Retina (tissue), 1 donor: ENCODE measurements at regions not wholly inside any gene's neighbourhood (a gene's known extent, or its start where the extent isn't known, plus 50 kb on each side); places are given as distances from the start of the nearest gene placed in this dataset.

Source experiments
- DNase-seq: peaks from one replicate; pipeline ENCODE4 v3.0.0-alpha.2; 2016

DNA sequence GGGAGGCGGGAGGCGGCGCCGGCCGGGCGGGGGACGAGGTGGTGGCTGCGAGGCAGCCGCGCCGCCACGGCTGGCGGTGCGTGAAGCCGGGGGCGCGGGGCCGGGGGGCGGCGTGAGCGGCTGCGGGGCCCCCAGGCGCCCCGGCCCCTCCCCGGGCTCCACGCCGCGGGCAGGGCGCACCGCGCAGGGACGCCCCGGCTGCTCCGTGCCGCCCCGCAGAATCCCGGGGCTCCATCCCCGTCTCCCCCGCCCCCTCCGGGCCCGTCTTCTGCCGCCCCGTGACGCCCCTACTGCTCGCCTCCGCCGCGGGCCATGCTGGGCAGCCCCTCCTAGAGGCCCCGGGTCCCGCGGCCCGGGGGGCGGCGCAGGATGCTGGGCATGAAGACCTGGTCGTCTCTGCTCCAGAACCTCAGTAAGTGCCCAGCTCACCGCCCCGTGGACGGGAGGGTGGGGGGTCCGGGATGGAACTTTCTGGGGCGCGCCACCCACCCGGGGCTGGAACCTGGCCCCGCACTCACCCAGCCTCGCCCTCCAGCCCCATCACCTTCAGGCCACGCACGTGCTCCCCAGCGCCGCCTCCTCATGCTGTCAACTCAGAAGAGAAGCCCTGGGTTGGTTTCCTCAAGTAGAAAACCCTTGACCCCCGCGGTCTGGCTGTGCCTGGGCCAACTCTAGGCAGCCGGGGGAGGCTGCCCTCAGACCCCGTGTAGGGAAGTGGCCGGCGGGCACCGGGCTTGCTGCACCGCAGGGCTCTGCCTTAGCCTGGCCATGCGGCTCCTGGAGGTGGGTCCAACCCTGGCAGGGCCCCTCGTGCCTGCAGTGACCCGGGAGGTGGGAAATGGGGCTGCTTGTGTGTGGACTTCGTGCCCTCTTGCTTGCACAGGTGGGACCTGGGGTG is 150.2 kb upstream of the GSE1 start:
- peak; percentile 65 for DNase-seq

DNA sequence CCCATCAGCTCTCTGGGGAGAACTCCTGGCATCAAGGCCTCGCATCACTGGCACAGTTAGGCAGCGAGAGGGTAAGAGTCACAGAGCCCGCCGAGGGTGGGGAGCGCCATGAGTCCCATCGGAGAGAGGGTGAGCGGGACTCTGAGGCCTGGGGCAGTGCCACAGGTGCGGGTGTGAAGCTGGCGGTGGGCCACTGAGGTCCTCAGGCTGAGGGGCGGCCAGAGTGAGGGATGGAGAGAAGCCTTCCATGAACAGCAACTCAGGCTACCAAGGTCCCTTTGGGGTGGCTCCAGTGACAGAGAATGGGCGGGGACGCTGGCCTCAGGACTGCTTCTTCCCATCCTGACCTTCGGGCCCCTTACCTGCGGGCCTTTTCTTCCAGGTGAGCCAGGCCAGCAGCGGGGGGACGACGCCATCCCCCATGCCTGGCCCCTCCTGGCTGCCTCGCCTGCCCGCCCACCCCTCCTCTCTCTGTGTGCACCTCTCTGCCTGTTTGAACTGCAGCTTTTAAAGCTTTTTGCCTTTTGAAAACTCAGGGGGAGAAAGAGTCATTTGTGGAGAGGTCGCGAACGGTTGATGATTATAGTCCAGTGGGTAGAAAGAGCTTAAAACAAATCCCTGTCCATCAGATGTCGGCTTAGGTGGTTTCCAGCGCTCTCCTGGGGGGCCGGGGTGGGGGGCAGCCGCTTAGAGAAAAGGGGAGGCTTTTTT is 149.3 kb upstream of the GSE1 start:
- DNase-seq, result peak; percentile 56

DNA sequence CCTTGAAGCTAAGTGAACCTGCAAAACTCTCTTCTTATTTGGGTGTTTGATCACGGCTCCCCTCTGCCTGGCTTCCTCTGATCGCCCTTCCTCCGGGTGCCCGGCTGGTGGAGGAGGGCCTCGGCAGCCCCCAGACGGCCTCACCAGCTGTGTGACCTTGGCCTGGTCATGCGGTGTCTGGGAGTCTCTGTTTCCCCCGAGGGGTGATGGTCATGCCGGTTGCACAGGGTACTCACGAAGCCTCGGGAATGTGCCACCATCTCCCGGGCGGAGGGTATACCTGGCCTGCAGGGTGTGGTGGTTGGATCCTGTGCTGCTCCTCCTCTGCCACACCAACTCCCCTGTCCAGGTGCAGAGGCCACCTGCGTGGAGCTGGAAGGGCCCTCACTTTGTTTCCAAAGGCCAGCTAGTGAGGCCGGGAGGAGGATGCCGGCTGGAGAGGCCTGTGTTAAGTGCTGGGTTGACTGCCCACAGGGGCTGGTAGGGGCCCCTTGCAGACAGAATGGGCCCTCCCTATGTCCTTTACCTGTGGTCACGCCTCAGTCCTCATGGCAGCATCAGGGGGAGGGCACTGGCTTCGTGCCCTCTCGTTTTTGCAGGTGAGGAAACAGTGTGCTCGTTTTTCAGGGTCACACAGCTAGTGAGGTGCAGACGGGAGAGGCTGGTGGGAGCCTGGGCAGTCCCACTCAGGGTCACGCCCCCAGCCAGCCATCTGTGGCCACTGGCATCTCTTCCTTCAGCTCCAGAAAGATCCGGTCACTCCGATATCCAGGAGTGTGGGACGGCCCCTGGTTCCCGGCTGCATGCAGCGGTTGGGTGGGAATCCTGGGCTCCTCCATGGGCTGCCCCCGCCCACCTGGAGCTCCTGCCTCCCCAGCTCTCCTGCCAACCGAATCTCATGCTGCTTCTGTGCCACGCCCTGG is 148.5 kb upstream of the GSE1 start:
- DNase-seq, result no peak

DNA sequence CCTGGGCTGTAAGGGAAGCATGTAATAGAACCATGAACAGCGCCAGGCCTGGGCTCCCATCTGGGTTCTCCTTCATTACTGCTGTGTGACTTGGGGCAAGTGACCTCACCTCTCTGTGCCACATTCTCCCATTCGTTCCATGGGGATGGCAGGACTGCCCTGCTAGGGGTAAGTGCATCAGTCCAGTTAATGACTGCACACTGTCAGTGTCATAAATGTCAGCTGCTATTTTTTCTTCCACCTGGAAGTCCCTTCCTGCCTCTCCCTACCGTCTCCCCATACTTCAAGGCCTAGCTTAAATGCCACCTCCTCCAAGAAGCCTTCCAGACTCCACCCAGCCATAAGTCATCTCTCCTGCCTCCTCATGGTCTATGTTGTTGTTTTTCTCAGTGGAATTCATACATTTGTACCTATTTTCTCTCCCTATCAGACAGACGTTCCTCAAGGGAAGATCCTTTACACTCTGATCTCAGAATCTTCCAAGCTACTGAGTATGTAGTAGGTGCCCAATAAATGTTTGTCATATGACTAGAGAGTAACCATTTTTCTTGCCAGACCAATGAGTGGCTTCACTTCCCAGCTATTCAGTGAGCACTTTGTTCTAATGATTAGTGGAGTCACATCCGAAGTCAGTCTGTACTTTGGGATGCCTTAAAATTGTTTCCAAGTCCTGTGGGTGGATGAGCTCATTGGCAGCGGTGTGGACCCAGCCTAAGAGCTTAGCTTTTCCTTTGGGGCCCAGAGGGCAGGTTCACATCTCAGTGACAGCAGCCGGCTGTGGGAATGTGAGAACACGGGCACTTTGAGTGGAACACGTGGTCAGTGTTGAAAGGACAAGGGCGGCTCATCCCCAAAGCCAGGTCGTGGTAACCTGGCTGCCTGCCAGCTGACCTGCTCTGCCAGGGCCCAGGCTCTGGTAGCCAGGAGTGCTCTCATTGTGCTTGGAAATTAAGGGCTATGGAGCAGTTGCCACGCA is 147.5 kb upstream of the GSE1 start:
- DNase-seq, result no peak

DNA sequence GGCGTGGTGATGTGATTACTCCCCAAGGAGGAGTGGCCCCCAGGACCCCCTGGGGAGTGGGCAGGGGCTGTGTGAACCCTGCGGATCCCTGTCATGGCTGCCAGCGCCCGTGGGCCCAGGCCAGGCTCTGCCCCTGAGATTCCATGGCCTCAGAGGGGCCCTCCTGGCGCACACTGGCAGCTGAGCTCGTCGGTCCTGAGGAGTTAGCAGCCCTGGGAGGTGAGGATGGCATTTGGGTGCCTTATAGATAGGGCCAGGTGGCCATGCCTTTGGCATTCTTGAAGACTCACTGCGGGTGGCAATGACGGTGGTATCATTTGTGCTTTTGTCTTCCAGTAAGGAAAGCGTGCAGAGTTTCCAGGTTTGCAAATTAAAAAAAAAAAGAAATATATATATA is 146.8 kb upstream of the GSE1 start:
- no peak for DNase-seq

DNA sequence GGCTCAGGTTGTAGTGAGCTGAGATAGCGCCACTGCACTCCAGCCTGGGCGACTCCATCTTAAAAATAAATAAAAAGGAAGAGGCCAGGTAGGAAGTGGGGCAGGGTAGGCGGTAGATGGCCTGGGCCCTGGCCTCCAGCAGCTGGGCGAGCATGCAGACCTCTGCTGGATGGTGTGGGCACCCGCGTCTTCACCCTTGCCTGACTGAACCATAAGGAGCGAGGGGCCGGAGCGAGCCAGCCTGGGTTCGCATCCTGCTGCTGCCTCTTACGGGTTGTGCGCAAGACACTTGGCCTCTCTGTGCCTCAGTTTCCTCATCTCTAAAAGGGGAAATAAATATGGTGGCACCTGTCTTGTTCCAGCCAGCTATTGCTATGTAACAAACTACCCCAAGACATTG is 146.1 kb upstream of the GSE1 start:
- DNase-seq, result no peak

DNA sequence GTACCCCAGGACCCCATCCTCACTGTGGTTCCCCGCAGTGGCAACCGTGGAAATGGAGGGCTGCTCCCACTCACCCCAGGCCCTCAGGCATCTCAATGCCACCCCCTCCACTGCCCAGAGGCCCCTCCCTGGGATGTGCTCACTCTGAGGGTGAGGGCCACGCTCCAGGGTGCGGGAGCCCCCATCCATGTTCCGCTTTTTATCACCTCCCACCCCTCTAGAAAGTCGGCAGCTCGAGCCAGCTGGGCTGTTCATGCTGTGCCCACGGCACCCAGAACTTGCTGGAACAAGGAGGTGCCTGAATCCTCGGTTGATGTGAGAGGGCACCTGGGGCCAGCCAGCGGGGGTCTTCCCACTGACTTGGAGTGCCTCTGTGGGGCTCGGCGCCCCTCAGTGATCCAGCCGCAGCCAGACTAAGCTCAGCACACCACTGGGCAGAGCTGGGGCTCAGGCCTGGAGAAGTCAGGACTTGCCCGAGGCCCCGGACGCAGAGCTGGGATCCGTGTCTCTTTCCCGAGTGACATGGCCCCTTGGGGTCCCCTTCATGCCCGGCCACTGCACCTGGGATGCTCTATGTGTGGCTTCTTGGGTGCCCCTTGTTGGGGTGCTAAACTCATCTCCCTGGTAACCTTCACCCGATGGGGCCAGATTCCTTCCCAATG is 143.1 kb upstream of the GSE1 start:
- DNase-seq, result no peak

DNA sequence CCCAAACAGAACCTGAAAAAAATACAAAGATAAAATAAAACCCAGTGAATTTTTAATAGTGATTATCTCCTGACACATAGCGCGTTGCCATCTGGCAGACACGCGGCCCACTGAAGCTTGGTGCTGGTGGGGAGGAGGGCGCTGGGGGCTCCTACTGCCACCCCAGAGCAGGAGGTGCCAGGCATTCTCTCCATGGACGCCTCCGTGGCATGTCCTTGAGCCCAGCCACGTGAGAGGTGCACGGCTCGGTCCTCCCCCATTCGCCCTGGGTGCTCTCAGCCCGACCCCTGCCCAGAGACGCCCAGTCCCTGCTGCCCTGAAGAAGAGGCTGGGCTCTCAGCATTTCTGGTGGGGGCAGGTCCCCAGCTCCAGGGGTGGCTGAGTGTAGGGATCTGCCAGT is 142.2 kb upstream of the GSE1 start:
- DNase-seq, result no peak

DNA sequence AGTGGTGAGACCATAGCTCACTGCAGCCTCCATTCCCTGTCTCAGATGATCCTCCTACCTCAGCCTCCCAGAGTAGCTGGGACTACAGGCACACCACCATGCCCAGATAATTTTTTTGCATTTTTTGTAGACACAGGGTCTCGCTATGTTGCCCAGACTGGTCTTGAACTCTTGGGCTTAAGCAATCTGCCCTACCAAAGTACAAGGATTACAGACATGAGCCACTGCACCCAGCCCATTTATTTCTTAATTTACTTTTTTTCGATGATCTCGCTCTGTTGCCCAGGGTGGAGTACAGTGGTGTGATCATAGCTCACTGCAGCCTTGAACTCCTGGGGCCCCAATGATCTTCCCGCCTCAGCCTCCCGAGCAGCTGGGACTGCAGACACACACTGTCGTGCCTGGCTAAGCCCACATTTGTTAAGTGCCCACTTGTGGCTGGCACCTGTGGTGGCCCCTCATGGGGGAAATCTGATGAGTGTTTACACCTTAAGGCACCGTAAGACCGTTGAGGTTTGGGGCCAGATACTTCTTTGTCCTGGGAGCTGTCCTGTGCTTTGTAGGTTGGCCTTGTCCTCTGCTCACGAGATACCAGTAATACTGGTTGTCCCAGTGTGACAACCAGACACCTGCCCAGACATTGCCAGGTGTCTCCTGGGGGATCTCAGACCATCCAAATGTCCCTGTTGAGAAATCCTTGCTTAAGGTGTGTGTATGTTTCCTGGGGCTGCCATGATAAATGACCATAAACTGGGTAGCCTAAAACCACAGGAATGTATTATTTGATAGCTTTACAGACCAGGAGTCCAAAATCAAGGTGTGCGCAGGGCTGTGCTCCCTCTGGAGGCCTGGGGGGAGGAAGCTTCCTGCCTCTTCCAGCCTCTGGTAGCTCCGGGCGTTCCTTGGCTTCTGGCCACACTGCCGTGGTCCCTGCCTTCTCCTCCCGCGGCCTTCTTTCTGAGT is 141.4 kb upstream of the GSE1 start:
- no peak for DNase-seq

DNA sequence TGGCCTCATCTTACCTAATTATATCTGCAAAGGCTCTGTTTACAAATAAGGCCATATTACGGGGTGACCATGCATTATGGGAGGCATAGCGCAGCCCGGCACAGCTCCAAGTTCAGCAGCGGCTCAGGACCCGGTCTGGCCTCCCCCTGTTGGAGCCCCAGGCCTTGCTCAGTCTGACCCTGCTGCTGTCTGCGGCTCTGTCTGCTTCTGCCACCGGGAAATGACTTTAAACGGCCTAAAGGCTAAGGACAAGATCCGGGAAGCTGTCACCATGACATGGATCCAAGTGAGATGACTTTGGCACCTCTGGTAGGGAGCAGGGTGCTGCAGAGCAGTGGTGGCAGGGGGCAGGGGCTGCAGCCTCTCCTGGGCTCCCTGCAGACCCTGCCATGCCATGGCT is 140.6 kb upstream of the GSE1 start:
- DNase-seq, result no peak

DNA sequence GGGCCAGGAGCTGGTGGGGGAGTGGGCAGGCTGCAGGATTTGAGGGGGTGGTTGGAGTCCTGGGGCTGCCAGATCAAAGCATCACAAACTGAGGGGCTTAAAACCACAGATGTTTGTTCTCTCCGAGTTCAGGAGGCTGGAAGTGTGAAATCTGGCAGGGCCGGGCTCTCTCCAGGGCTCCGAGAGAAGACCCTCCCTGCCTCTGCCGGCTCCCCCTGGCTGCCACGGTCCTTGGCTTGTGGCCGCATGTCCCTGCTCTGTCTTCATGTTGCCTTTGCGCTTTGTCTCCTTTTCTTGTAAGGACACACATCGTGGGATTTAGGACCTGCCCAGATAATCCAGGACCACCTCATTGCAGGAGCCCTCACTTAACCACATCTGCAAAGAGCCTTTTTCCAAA is 139.8 kb upstream of the GSE1 start:
- no peak for DNase-seq

DNA sequence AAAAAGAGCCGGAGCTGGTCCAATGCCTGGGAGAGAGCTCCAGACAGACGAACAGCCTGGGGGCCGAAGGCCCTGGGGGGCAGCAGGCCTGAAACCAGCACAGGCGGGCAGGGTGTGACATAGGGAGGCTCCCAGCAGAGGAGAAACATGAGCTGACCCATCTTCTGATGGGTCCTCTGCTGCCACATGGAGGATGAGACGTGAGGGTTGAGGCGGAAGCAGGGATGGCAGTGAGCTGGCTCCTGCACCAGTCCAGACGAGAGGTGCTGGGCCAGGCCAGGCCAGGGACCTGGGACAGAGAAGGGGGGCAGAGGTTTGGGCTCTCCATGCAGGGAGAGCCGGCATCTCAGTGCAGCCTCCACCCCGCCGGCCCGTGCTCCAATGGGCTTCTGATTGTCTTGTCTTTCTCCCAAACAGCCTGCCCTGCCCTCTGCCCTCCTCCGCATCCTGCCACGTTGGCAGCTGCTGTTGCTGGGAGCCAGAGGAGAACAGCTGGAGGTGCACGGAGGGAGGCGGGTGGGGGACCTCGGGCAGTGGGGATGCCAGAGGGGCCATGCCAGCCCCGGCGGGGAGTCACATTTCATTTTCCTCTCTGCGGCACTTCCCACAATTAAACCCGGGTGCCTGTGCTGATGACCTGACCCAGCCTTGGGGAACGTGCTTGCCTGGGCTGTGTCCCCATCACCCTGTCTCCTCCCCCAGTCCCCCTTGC is 139.1 kb upstream of the GSE1 start:
- peak; percentile 74 for DNase-seq

DNA sequence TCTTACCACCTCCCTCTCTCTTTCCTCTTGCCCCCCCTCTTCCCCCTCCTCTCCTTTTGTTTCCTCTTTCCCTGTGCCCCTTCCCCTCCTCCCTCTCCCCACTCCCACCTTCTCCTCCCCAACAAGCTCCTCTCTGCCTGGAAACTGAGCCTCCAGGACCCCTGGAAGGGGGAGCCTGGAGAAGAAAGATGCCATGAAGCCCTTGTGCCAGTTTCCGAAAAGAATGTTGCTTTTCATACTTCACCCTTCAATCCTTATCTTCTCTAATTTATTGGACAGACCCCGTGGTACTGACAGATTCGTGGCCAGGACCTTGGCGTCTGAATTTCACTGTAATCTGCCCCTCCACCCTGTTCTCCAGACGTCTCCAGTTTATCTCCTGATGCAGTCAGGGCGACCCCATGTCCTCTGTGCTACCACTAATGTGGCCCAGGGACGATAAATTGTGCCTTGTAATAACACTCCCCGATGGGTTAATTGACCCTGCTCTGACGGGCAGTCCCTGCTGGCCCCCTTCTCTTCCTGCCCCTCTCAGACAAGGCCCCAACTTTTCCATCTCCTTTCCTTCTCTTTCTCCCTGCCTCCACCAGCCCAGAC is 138.4 kb upstream of the GSE1 start:
- no peak for DNase-seq

DNA sequence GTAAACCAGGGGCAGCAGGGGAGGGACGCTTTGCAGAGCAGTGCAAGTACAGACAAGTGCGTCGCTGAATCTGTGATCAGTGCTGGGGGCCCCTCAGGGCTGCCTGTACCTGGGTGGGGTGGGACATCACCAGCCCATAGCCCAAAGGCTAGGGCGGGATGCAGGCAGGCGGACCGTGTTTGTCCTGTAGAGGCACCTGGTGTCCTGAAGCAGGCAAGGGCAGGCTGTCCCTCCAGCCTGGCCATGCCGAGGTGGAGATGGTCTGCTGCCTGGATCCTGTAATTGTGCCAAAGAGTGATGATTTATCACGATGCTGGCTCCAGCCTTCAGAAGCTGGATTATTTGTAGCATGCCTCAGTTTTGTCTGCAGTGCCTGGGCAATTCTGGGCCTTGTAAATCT is 137.9 kb upstream of the GSE1 start:
- no peak for DNase-seq

DNA sequence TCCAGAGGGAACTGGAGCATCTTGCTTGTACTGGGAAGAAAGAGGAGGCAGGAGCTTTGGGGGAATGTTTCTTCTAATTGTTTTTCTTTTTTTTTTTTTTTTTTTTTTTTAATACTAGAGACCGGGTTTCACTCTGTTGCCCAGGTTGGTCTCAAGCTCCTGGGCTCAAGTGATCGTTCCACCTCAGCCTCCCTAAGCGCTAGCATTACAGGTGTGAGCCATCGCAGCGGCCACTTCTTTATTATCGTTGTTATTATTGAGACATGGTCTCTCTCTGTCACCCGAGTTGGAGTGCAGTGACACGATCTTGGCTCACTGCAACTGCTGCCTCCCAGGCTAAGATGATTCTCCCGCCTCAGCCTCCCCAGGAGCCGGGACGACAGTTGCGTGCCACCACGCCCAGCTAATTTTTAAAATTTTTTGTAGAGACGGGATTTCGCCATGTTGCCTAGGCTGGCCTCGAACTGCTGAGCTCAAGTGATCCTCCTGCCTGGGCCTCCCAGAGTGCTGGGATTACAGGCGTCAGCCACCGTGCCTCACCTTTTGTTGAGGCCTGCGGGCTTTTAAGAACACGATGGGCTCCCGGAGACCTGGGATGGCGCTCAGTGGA is 137.3 kb upstream of the GSE1 start:
- no peak for DNase-seq

DNA sequence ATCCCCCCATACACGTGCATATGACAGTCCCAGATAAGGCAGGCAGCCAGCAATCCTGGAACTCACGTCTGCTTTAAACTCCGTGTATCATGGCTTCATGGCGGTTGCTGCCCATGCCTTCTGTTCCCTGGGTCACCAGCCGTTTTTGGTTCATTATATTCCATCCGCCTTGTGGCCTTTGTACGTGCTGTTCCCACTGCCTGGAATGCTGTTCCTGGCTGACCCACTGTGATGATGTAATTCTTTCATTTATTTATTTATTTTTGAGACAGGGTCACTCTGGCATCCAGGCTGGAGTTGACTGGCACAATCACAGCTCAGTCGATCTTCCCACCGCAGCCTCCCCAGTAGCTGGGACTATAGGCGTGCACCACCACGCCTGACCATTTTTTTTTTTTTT is 136.7 kb upstream of the GSE1 start:
- no peak for DNase-seq

DNA sequence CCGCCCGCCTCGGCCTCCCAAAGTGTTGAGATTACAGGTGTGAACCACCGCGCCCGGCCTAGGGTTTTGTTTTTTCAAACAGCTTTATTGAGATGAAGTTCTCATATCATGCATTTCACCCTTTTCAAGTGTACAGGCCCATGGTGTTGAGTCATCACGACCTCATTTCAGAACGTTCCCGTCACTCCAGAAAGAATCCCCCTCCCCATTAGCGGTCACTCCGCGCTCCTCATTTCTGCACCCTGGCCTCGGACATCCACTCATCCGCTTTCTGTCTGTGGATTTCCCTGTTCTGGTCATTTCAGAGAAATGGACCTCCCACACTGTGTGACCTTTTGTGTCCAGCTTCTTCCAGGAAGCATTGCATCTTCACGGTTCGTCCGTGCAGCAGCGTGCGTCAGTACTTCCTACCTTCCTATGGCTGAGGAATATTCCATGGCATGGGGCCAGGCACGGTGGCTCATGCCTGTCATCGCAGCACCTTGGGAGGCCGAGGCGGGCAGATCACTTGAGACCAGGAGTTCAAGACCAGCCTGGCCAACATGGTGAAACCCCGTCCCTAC is 135.2 kb upstream of the GSE1 start:
- DNase-seq, result no peak

DNA sequence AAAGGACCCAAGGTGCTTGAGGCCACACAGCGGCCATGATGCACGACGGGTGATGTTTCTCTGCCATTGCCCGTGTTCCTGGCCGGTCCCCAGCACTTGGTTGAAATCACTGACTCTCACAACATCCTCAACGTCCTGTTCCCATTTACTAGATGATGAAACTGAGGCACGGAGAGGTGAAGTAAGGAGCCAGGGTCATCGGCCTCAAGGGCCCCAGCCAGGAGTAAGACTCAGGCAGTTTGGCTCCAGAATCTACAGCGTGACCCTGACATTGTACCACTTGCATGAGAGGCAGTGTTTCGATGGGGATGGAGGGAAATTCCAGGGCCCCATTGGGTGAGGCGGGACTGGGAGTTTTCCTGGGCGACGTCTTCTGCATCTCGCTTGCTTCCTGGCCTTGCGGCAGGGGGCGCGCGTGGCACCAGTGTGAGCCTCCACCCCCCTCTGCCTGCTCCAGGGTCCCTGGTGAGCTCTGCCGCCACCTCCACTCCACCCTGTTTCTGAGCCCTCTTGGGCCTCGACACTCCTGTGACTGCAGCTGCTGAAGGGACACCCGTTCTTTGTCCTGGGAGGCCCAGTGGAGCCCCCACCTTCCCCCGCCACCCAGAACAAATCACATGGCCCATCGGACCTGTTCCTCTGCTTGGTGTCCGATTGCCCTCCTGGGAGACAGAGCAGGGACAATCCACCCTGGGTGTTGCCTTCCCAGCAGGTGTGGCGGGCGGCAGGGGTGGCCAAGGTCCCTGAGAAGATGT is 133.0 kb upstream of the GSE1 start:
- DNase-seq, result no peak
